ENCODE measurements at regions not wholly inside any gene's neighbourhood (a gene's known extent, or its start where the extent isn't known, plus 50 kb on each side); places are given as distances from the start of the nearest gene placed in this dataset.

DNA sequence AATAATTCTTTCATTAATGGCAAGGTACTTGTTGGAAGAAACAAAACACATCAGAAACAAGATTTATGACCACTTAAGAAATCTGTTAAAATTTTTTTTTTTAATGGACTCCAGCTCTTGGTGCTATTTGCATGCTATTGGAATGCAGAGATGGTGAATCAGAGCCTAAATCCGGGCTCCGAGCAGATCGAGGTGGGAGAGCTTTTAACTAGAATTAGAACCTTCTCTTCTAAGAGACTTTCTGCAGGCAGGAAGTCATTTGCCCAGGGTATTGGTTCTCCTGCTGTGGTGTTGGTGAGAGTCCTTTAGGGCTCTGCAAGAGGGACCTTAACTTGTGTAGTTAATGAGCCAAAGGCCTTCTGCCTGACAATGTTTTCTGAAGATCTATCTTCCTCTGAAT, 419.4 kb downstream of the SNAPC1 start:
- DNase-seq, result no peak
- H3K4me3 ChIP-seq (ENCODE audit: insufficient read depth, low read depth, low read length), result no peak overlapping the region
- H3K36me3 ChIP-seq (replicated peaks; ENCODE audit: control insufficient read depth, insufficient read depth, low read length), result no peaks in the 10 kb centered on the region

DNA sequence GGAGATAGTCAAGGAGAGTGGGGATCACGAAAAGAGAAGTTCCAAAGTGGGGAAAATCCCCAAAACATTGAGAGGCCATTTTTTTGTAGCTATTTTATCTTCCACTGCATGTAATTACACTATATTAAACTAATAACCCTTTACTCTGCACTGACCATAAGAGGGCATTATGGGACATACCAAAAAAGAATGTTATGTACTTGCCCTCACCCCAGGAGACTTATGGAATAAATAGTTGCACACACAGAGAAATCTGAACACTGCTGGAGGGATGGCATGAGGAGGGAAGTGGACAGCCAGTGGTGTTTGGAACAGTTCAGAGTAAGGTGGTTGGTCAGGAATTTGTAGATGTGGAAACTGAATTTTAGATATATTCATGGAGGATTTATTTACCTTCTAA, 422.9 kb downstream of the SNAPC1 start:
- no peaks in the 10 kb centered on the region for H3K36me3 ChIP-seq (replicated peaks; ENCODE audit: control insufficient read depth, insufficient read depth, low read length)
- DNase-seq, result no peak
- H3K27me3 ChIP-seq (ENCODE audit: control insufficient read depth, insufficient read depth, low read length), result no peaks in the 10 kb centered on the region
- no peak overlapping the region for H3K4me3 ChIP-seq (ENCODE audit: insufficient read depth, low read depth, low read length)

More for the DNA sequence above, 419.4 kb downstream of the SNAPC1 start:
- no peaks in the 10 kb centered on the region for H3K27me3 ChIP-seq (ENCODE audit: control insufficient read depth, insufficient read depth, low read length)

GRCh38 chr14:62187265-62187664, 425.0 kb downstream of the SNAPC1 start:
- DNase-seq, result no peak
- H3K4me3 ChIP-seq (ENCODE audit: insufficient read depth, low read depth, low read length), result no peak overlapping the region
- no peaks in the 10 kb centered on the region for H3K27me3 ChIP-seq (ENCODE audit: control insufficient read depth, insufficient read depth, low read length)
- H3K36me3 ChIP-seq (replicated peaks; ENCODE audit: control insufficient read depth, insufficient read depth, low read length), result no peaks in the 10 kb centered on the region

- H3K4me3 ChIP-seq (ENCODE audit: insufficient read depth, low read depth, low read length), result no peak overlapping the region
- no peaks in the 10 kb centered on the region for H3K27me3 ChIP-seq (ENCODE audit: control insufficient read depth, insufficient read depth, low read length)
- no peaks in the 10 kb centered on the region for H3K36me3 ChIP-seq (replicated peaks; ENCODE audit: control insufficient read depth, insufficient read depth, low read length)
- no peak for DNase-seq
Measured at GRCh38 chr14:62189698-62190097, 427.5 kb downstream of the SNAPC1 start.

GRCh38 chr14:62206456-62206855, 444.2 kb downstream of the SNAPC1 start:
- no peak for DNase-seq
- Histone ChIP-seq H3K36me3 (replicated peaks; ENCODE audit: control insufficient read depth, insufficient read depth, low read length) (no peaks in the 10 kb centered on the region), H3K4me3 (ENCODE audit: insufficient read depth, low read depth, low read length) (no peak overlapping the region), H3K27me3 (ENCODE audit: control insufficient read depth, insufficient read depth, low read length) (no peaks in the 10 kb centered on the region)

DNA sequence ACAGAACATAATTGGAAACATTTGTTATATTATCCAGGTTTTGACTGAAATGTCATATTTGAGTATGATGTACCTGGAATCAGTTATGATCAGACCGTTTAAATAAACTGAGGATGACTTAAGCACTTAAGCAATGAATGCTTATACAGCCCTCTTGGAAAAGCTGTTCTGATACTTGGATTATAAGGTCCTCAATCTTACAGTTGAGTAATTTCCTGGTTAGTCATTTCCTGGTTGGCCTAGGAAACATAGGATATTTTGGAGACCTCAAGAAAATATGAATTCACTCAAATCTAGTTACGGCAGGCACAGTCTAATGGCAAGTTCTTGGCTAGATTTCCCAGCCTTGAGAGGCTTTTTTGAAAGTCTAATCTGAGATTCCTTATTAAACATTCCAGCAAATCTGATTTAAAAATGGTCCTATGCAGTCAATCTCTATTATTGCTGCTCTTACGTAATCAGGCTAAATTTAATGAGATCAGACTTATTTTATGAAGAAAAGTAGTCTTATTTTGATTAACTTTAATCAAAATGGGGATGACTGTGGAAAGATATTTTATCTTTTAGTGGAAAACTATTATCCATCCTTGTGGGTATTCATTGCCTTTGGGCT, 447.2 kb downstream of the SNAPC1 start:
- no peak for DNase-seq
- H3K4me3 ChIP-seq (ENCODE audit: insufficient read depth, low read depth, low read length), result no peak overlapping the region
- H3K27me3 ChIP-seq (ENCODE audit: control insufficient read depth, insufficient read depth, low read length), result no peaks in the 10 kb centered on the region
- H3K36me3 ChIP-seq (replicated peaks; ENCODE audit: control insufficient read depth, insufficient read depth, low read length), result no peaks in the 10 kb centered on the region

DNA sequence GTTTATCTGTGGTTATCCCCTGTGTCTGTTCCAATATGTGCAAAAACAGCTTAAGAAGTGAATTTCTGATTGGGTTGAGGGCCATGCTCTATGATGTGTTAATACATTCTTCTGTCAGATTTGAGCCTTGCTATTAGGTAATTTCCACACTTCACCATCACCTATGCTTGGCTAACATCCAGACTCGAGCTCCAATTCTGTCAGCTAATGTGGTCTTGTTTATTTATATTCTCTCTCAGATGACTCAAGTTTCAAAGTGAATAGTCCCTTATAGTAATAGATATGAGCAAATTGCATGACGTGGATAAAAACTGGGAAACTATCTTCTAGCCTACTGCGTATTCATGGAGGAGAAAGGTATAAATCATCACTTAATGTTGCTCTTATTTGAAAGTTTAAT, 451.3 kb downstream of the SNAPC1 start:
- no peaks in the 10 kb centered on the region for H3K27me3 ChIP-seq (ENCODE audit: control insufficient read depth, insufficient read depth, low read length)
- H3K4me3 ChIP-seq (ENCODE audit: insufficient read depth, low read depth, low read length), result no peak overlapping the region
- no peak for DNase-seq
- no peaks in the 10 kb centered on the region for H3K36me3 ChIP-seq (replicated peaks; ENCODE audit: control insufficient read depth, insufficient read depth, low read length)

GRCh38 chr14:62216121-62216520, 453.9 kb downstream of the SNAPC1 start:
- Histone ChIP-seq H3K4me3 (ENCODE audit: insufficient read depth, low read depth, low read length) (no peak overlapping the region), H3K27me3 (ENCODE audit: control insufficient read depth, insufficient read depth, low read length) (no peaks in the 10 kb centered on the region), H3K36me3 (replicated peaks; ENCODE audit: control insufficient read depth, insufficient read depth, low read length) (no peaks in the 10 kb centered on the region)
- DNase-seq, result no peak

DNA sequence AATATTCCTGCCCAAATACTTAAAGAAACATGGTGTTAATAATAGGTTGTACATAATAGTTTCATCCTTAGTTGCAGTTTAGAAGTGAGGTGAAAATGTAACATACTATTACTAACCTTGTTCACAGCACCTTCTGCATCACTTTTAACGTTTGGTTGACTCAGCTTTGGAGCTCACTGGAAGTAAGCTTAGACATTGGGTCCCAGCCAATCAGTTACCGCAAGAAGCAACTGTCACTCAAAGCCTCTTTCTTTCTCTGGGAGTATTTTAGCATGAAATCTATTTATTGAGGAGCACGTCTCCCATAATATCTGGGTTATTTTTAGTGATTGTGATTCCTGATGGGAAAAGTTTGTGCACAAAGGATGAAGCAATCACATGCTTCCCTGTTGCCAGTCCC, 472.6 kb downstream of the SNAPC1 start:
- H3K4me3 ChIP-seq (ENCODE audit: insufficient read depth, low read depth, low read length), result no peak overlapping the region
- H3K27me3 ChIP-seq (ENCODE audit: control insufficient read depth, insufficient read depth, low read length), result no peaks in the 10 kb centered on the region
- no peaks in the 10 kb centered on the region for H3K36me3 ChIP-seq (replicated peaks; ENCODE audit: control insufficient read depth, insufficient read depth, low read length)
- DNase-seq, result no peak

DNA sequence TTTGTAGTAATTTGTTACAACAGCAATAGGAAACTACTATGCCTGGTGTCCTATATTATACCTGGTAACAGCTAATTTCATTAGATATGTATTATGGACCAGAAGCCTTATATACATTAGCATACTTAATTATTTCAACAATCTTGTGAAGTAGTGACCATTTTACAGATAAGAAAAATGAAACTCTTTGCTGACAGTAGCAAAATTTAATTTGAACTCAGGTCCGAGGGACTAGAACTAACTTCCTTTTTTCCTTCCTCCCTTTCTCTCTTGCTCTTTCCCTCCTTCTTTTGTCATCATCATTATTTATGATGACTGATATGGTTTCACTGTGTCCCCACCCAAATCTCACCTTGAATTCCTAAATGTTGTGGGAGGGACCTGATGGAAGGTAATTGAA, 482.0 kb downstream of the SNAPC1 start:
- no peaks in the 10 kb centered on the region for H3K36me3 ChIP-seq (replicated peaks; ENCODE audit: control insufficient read depth, insufficient read depth, low read length)
- H3K27me3 ChIP-seq (ENCODE audit: control insufficient read depth, insufficient read depth, low read length), result no peaks in the 10 kb centered on the region
- DNase-seq, result no peak
- H3K4me3 ChIP-seq (ENCODE audit: insufficient read depth, low read depth, low read length), result no peak overlapping the region

DNA sequence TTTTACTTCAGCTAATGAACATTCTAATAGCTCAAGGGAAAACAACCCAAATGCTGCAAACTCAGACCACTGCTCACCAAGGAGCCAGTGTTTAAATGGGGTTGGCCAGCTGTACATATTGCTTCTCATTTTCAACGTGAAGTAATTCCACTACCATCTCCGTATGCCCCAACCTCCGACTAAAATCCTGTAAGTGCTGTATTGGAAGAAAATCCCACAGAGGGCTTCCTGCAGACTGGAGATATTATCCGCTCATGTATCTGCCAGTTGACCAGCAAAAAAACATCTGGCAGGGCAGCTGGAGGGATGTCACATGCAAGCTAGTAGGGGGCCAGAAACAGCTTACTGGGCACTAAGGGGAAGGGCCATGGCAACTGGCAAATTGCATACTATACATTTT, 485.0 kb downstream of the SNAPC1 start:
- DNase-seq, result no peak
- H3K36me3 ChIP-seq (replicated peaks; ENCODE audit: control insufficient read depth, insufficient read depth, low read length), result no peaks in the 10 kb centered on the region
- no peaks in the 10 kb centered on the region for H3K27me3 ChIP-seq (ENCODE audit: control insufficient read depth, insufficient read depth, low read length)
- no peak overlapping the region for H3K4me3 ChIP-seq (ENCODE audit: insufficient read depth, low read depth, low read length)

GRCh38 chr14:62251237-62251636, 489.0 kb downstream of the SNAPC1 start:
- DNase-seq, result no peak
- no peak overlapping the region for H3K4me3 ChIP-seq (ENCODE audit: insufficient read depth, low read depth, low read length)
- H3K27me3 ChIP-seq (ENCODE audit: control insufficient read depth, insufficient read depth, low read length), result no peaks in the 10 kb centered on the region
- H3K36me3 ChIP-seq (replicated peaks; ENCODE audit: control insufficient read depth, insufficient read depth, low read length), result no peaks in the 10 kb centered on the region

DNA sequence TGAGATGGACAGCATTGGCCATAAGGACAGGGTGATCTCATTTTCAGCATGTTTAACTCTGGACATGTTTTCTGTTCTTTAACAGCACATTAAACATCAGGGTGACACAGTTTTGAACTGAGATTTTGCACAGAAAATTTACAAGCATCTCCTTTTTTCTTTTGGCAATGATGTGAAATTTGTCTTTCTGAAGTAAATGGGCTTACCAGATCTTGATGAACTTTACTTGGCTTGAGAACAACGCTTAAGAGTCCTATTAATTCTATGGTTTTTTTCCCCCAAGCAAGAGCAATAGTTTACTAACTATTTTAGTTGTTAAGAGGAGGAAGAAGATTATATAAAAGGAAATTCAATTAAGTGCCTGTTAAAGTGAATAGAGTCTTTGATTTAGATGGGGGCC, 491.0 kb downstream of the SNAPC1 start:
- no peaks in the 10 kb centered on the region for H3K36me3 ChIP-seq (replicated peaks; ENCODE audit: control insufficient read depth, insufficient read depth, low read length)
- H3K4me3 ChIP-seq (ENCODE audit: insufficient read depth, low read depth, low read length), result no peak overlapping the region
- H3K27me3 ChIP-seq (ENCODE audit: control insufficient read depth, insufficient read depth, low read length), result no peaks in the 10 kb centered on the region
- DNase-seq, result no peak

DNA sequence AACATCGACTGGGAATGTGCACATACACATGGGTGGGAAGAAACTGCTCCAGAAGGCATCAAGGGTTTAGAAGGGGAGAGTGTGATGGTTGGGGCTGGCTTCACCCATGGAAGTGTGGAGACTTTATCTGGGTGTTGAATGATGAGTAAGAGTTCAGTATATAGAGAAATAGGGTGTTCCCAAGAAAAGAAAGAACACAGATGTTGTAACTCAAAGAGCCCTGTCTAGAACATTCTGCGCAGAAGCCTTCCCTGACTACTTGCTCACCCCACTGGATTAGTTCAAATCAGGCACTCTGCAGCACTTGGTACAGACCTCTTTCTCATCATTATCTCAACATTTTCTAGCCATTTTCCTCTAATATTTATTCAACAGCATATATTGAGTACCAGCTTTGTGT, 491.7 kb downstream of the SNAPC1 start:
- H3K27me3 ChIP-seq (ENCODE audit: control insufficient read depth, insufficient read depth, low read length), result no peaks in the 10 kb centered on the region

DNA sequence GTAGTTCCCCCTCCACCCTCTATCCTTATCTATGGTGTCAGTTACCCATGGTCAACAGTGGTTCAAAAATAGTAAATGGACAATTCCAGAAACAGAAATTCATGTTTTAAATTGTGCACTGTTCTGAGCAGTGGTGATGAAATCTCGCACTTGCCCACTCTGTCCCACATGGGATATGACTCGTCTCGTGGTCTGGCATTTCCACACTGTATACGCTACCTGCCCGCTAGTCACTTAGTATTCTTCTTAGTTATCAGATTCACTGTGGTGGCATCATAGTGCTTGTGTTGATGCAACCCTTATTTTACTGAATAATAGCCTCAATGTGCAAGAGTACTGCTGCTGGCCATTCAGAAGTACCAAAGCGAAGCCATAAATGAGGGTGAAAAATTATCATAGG, 507.0 kb downstream of the SNAPC1 start:
- no peak for DNase-seq

More for the DNA sequence above, 491.7 kb downstream of the SNAPC1 start:
- H3K36me3 ChIP-seq (replicated peaks; ENCODE audit: control insufficient read depth, insufficient read depth, low read length), result no peaks in the 10 kb centered on the region
- H3K4me3 ChIP-seq (ENCODE audit: insufficient read depth, low read depth, low read length), result no peak overlapping the region
- DNase-seq, result no peak

GRCh38 chr14:62270236-62270635, 508.0 kb downstream of the SNAPC1 start:
- no peak for DNase-seq
- Histone ChIP-seq H3K27me3 (ENCODE audit: control insufficient read depth, insufficient read depth, low read length) (no peaks in the 10 kb centered on the region), H3K4me3 (ENCODE audit: insufficient read depth, low read depth, low read length) (no peak overlapping the region), H3K36me3 (replicated peaks; ENCODE audit: control insufficient read depth, insufficient read depth, low read length) (no peaks in the 10 kb centered on the region)

More for the DNA sequence above, 507.0 kb downstream of the SNAPC1 start:
- Histone ChIP-seq H3K27me3 (ENCODE audit: control insufficient read depth, insufficient read depth, low read length) (no peaks in the 10 kb centered on the region), H3K36me3 (replicated peaks; ENCODE audit: control insufficient read depth, insufficient read depth, low read length) (no peaks in the 10 kb centered on the region), H3K4me3 (ENCODE audit: insufficient read depth, low read depth, low read length) (no peak overlapping the region)

Data from H7 (cell line).